ENCODE measurements at regions not wholly inside any gene's neighbourhood (a gene's known extent, or its start where the extent isn't known, plus 50 kb on each side); places are given as distances from the start of the nearest gene placed in this dataset.

GRCh38 chr3:74033806-74034205, 409.1 kb upstream of the PDZRN3 start:
- Histone ChIP-seq H3K9me3 (ENCODE audit: control insufficient read depth in 4 of 4, low read length in 3 of 4) (no peaks in the 10 kb centered on the region), H3K27me3 (ENCODE audit: control insufficient read depth in 4 of 4, insufficient read depth in 4 of 4, low read length in 3 of 4) (no peaks in the 10 kb centered on the region), H3K36me3 (ENCODE audit: control insufficient read depth in 4 of 4, insufficient read depth in 3 of 4, low read depth in 1 of 4, low read length in 3 of 4) (no peaks in the 10 kb centered on the region), H3K4me1 (ENCODE audit: control insufficient read depth in 4 of 4, insufficient read depth in 4 of 4, low read length in 3 of 4) (no peaks in the 10 kb centered on the region), H3K9ac (ENCODE audit: low read depth in 1 of 2, low read length in 2 of 2) (no peak overlapping the region), H3K4me3 (ENCODE audit: low read depth in 1 of 3, low read length in 3 of 3) (no peak overlapping the region), H3K27ac (ENCODE audit: low read depth in 1 of 2, low read length in 2 of 2) (no peak overlapping the region)
- DNase-seq (ENCODE audit: low spot score): no peak
- 63% methylated on average over 2 of the region's 2 CpGs for WGBS
- no peak for TF ChIP-seq REST (IDR thresholded peaks at IDR 0.05)
- TF ChIP-seq TAF1 (conservative IDR thresholded peaks at IDR 0.05): no peak
- no peak for TF ChIP-seq NR2F2 (IDR thresholded peaks at IDR 0.05)
- TF ChIP-seq FOXA2 (IDR thresholded peaks at IDR 0.05): no peak
- no peak for TF ChIP-seq EGR1 (IDR thresholded peaks at IDR 0.05; ENCODE audit: low read depth in 2 of 2)
- TF ChIP-seq GABPA (IDR thresholded peaks at IDR 0.05 in 1 of 2, conservative IDR thresholded peaks at IDR 0.05 in 1 of 2): no peak
- TF ChIP-seq FOXA1 (IDR thresholded peaks at IDR 0.05): no peak
- TF ChIP-seq HNF4A (conservative IDR thresholded peaks at IDR 0.05): no peak
- TF ChIP-seq HNF4G (IDR thresholded peaks at IDR 0.05): no peak
- no peak for TF ChIP-seq JUND (IDR thresholded peaks at IDR 0.05)
- no peak for TF ChIP-seq ATF3 (IDR thresholded peaks at IDR 0.05)
- no peak for TF ChIP-seq CTCF (IDR thresholded peaks at IDR 0.05; ENCODE audit: low read depth, low read length, missing input control)
- no peak for TF ChIP-seq RAD21 (IDR thresholded peaks at IDR 0.05)
- no peak for TF ChIP-seq YY1 (IDR thresholded peaks at IDR 0.05)
- no peak for TF ChIP-seq MAX (IDR thresholded peaks at IDR 0.05)

GRCh38 chr3:74033381-74033780, 408.6 kb upstream of the PDZRN3 start:
- H3K4me1 ChIP-seq (ENCODE audit: control insufficient read depth in 4 of 4, insufficient read depth in 4 of 4, low read length in 3 of 4): no peaks in the 10 kb centered on the region
- H3K9me3 ChIP-seq (ENCODE audit: control insufficient read depth in 4 of 4, low read length in 3 of 4): no peaks in the 10 kb centered on the region
- DNase-seq (ENCODE audit: low spot score): no peak
- H3K27me3 ChIP-seq (ENCODE audit: control insufficient read depth in 4 of 4, insufficient read depth in 4 of 4, low read length in 3 of 4): no peaks in the 10 kb centered on the region
- no peaks in the 10 kb centered on the region for H3K36me3 ChIP-seq (ENCODE audit: control insufficient read depth in 4 of 4, insufficient read depth in 3 of 4, low read depth in 1 of 4, low read length in 3 of 4)
- 39% methylated on average over 2 of the region's 2 CpGs for WGBS
- H3K9ac ChIP-seq (ENCODE audit: low read depth in 1 of 2, low read length in 2 of 2): no peak overlapping the region
- H3K4me3 ChIP-seq (ENCODE audit: low read depth in 1 of 3, low read length in 3 of 3): no peak overlapping the region
- no peak overlapping the region for H3K27ac ChIP-seq (ENCODE audit: low read depth in 1 of 2, low read length in 2 of 2)
- TF ChIP-seq NR2F2 (IDR thresholded peaks at IDR 0.05) (no peak), HNF4A (conservative IDR thresholded peaks at IDR 0.05) (no peak), FOXA2 (IDR thresholded peaks at IDR 0.05) (no peak), MAX (IDR thresholded peaks at IDR 0.05) (no peak), ZBTB33 (IDR thresholded peaks at IDR 0.05) (no peak), RXRA (IDR thresholded peaks at IDR 0.05) (no peak), TAF1 (conservative IDR thresholded peaks at IDR 0.05) (no peak), HNF4G (IDR thresholded peaks at IDR 0.05) (no peak), JUND (IDR thresholded peaks at IDR 0.05) (no peak), SP1 (IDR thresholded peaks at IDR 0.05) (no peak), RAD21 (IDR thresholded peaks at IDR 0.05) (no peak)
